NCI-H510A treated with DMSO at 0.1 percent for 48 hours (cell line): ENCODE measurements at regions not wholly inside any gene's neighbourhood (a gene's known extent, or its start where the extent isn't known, plus 50 kb on each side); places are given as distances from the start of the nearest gene placed in this dataset.

Experiments
- DNase-seq: peaks from one replicate; lab custom pipeline; 2025; lab: John Stamatoyannopoulos, UW

DNA sequence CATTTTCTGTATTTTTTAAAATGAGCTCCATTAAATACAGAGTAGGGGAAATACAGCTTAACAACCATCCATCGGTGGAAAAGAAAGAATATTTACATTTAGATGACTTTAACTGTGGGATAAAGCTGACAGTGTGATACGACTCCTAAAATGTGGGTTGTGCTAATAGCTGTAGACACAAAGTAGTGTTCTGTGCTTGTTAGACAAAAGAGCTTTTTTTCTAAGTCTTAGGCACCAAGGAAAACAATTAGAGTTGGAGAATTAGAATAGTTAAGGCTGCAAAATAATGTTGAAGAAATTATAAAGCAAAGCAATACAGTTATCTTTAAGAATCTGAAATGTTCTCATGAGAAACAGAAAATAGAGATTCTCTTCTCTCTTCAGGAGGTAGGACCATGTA lies 307.7 kb upstream of the KIRREL3 start:
- DNase-seq: no peak

DNA sequence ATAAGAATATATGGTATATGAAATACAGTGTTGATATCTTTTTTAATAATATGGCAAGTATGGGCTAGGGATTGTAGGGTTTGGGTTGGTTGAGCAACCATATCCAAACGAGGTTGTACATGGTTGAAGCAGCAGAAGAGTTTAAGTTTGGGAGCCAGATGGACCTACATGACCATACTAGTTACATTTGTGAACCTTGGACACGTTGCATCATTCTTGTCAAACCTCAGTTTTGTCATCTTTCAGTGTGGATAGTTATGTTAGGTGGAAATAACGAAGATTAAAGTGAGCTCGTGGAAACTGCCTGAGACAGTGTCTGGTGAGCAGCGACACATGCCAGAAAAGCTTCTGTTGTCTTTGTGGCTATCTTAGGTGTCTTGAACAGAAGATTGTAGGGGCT lies 307.1 kb upstream of the KIRREL3 start:
- no peak for DNase-seq

DNA sequence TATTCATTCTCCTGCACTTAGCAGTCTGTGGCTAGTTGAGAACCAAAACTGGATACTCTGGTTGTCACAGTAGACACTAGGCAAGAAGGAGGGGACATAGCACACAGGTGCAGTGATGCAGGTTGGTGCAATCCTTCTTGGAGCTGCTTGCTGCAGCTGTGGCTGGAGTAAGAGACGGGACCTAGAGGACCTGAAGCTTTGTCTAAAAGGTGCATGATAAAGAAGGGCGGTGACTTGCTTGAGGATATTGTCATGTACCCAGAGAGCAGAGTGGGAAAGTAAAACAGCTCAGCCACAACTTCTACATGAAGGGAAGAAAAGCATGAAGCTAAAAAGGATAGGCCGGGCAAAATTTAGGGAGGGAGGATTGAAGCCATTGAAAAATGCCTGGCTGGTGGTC lies 304.1 kb upstream of the KIRREL3 start:
- DNase-seq: no peak

DNA sequence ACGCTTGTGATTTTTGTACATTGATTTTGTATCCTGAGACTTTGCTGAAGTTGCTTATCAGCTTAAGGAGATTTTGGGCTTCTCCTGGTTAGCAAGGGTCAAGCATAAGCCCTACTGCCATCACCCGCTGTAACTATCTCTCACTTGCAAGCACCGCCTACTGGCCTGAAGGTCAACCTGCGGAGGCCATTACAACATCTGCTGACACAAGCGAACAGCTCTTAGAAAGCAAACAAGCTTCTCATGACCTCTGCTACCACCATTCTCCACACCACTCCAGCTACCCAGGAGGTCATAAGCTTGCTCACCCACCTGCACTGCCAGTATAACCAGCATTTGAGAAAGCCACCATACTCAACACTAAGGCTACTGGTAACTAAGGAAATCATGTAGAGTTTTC lies 288.4 kb upstream of the KIRREL3 start:
- DNase-seq: no peak

DNA sequence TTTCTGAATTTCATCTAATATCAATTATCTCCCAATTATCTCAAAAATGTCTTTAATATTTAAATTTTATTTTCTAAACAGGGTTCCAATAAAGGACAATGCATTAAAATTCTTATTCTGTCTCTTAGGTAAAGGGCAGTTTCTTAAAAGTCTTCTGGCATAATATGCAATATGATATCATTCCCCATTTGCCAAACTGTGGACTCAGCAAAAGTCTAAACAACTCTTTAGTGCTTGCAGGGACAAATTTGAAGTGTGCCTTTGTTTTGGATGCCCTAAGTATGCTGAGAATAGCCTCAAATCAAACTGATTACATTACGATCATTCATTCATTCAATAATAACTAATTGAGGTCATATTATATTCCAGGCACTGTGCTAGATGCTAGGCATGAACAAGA lies 281.0 kb upstream of the KIRREL3 start:
- DNase-seq: no peak

DNA sequence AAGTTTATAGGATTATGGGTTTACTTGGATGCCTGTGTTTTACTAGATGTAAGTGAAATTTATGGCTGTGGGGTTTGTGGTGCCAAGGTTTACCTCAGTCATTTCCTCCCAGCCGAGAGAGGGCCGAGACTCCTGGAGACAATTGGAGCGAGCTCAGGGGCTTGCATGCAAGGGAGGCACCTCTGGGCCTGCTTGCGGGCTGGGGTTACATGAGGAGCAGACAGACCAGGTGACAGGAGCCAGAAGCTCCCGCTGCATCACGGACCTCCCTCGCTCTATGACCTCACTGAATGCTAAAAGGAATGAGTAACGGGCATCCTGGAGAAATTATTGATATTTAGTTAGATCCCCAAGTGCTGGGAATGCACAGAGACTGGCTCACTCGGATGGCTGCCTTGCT lies 275.2 kb upstream of the KIRREL3 start:
- DNase-seq: no peak

DNA sequence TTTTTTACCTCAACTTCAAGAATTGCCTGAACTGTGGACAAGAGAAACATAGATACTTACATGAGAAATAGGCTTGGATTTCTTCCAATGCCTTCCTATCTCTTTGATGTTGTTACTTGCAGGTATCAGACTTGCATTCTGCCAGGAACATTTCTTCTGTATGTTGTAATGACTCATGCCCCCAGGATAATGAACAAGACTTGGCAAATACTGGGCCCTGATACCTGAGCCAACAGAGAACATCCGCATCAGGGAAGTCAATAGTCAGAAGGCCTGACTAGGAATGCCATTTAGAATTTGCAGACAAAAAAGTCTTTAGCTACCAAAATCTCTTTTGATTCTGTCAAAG lies 273.7 kb upstream of the KIRREL3 start:
- no peak for DNase-seq

DNA sequence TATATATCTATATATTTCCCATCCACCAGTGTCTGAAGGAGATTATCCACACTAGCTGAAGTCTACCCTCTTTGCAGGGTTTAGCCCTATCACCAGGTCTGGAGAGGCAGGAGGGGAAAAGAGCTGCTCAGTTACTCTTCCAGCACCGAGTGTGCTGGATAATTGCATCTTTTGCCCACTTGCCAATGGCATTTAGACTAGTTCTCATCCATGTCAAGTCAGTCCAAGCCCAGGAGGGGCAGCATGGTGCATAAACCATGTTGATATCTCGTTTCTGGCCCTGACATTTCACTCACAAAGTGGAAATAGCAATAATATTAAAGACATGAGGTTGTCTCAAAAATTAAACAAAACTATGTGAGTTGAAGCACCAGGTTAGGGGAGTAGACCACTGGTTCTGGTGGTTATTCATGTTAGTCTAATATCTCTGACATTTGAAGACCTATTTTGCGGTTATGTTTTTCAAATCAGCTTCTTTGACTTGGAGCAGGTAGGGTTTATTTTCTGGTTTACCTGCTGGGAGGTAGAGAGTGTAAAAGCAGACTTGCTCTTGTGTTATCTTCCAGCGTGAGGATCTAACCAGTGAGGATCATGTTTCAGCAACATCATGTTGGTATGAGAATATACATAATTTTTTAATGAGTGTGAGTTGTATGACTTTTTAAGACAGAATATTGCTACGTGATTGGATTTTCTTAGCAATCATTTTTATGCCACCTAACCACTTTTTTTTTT lies 273.2 kb upstream of the KIRREL3 start:
- DNase-seq: no peak

DNA sequence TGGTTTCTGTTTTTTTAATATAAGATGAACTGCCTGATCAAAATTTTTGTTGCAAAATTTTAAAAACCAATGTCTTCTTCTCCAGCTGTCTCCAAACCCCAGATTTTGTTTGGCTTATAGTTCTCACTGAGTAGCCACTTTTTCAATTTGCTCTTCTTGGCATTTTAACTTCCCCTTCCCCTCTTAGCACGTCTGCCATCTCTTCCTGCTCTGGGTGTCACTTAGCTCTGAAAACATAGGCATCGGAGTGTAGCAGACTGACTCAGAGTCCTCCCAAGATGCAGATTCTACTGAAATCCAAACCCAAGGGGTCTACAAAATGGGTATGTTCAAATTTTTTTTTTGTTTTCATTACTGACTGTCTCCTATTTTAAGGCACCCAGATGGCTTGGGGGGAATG lies 270.3 kb upstream of the KIRREL3 start:
- DNase-seq: no peak

DNA sequence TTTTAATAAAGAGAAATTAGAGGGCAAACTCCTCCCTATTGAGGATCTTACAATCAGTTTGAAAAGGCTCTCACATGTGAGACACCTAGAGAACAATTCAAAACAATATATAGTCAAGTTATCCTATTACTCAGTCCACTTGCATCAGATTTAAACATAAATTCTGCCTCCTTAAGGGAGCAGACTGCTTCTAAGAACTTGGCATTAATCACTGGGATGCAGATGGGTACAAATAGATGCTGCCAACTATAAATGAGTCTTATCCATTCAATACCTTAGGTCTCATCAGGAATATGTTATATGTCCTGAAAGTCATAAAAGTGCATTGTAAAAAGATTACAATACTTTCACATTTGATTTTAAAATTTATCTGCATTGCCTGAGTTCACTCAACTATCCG lies 269.3 kb upstream of the KIRREL3 start:
- DNase-seq: no peak

DNA sequence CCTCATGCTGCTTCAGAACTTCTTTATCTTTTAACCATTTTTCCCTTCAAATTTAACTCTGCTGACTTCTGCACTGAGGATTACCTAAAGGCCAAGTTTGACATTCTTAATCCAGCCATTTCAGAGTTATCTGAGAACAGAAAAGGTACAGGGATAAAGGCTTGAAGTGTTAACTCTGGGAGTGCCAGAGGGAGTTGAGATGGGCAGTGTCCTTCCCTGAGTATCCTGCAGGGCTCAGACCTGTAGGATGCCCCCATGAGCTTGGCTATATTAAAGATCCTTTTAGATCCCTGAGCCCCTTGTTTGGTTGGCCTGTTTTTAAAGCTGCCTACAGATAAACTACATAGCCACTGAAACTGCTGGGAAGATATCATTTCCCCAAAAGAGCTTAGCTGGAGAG lies 268.4 kb upstream of the KIRREL3 start:
- no peak for DNase-seq

DNA sequence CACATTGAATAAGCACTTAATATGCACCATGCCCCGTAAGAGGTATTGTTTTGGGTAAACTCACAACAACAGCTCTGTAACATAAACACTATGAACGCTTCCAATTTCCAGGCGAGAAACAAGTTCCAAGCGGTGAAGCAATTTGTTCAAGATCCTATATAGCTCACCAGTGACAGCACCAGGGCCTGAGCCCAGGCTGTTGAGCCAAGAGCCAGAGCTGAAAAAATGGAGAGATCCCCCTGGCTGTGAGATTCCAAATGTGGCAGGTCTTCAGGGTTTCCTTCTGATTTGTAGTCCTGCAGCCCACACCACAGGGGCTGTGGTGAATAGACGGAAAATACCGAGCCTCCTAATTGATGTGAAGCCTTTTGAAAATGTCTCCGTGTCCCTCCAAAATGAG lies 268.0 kb upstream of the KIRREL3 start:
- no peak for DNase-seq

DNA sequence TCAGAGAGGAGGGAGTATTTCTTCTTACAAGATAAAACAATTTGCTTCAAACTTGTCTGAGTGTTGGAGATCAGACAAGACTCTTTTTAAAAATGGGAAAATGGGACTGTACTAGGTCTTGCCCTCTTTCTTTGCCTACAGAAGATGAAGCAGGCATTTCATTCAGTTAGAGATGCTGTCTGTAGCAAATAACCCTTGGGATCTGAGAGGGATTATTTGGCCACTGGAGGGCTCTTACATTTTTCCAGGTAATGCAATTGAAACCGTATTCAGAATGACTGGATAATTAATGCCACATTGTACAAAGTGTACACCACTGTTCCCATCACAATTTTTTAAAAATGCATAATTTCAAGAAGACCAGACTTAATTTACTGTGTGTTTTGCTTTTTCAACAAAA lies 258.5 kb upstream of the KIRREL3 start:
- DNase-seq: no peak

DNA sequence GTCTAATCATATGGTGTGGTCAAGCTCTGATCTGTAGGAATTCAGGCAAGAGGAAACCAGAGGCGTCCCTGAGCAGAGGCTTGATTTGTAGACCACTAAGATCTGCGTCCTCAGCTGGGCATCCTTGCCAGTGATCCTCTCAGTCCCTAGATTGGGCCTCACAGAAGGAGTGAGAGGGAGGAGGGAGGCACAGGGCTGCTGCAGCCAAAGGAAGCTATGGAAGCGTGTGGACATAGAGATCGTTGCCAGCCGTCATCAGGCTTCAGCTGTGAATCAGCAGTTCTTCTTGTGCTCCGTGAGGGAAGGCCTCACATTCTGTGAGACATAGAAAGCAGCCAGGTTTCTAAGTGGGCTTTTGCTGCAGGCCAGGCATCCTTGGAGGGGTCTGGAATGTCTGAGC lies 254.6 kb upstream of the KIRREL3 start:
- no peak for DNase-seq

DNA sequence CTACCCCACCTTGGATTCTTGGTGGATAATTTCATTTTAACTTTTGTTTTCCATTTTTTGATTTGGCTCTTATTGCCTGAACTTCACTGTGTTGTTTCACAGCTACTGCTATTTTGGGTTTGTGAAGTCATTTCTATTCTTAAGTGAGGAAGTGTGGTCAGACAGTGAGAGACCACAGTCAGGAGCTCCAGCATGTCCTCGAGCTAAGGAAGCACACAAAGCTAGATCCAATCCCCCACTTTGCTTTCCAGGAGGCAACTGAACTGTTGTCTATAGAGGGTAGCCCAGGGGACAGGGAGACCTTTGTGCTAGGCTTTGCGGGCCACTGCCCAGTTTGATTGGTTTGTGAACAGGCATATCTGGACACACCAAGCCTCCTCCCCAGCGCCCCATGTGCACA lies 251.8 kb upstream of the KIRREL3 start:
- no peak for DNase-seq

DNA sequence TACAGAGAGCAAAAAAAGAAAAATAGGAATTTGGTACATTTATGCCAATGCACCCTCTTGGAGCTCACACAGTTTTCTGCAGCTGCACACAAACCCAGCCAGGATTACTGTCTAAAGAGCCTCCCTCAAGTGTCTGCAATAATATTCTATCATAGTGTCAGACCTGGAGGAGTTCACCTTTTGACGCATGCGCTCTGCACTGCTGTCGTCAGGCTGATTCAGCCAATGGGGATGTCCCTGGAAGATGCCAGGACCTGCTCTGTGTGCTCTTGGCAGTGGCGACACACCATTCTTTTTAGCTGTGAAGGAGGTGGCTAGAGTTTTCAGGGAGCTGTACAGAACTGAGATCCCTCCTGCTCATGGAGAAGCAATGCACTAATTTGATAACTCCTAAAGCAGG lies 249.0 kb upstream of the KIRREL3 start:
- no peak for DNase-seq

DNA sequence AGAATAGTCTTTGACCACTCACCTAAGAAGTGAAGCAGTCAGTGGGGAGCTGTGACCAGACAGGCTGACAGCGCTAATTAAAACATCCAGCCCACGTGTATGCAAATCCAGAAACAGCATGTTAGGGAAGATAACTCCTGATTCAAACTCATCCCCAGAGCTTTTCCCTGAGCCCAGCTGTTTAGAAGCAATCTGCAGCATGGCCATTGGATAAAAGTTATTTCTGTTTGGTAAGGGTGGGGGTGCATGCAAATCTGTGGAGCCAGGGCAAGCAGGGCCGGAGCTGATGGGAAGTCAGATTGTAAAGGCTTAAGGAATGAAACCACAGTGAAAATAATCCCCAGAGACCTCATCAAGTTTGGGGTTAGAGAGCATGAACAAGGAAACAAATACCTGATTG lies 247.9 kb upstream of the KIRREL3 start:
- DNase-seq: no peak

DNA sequence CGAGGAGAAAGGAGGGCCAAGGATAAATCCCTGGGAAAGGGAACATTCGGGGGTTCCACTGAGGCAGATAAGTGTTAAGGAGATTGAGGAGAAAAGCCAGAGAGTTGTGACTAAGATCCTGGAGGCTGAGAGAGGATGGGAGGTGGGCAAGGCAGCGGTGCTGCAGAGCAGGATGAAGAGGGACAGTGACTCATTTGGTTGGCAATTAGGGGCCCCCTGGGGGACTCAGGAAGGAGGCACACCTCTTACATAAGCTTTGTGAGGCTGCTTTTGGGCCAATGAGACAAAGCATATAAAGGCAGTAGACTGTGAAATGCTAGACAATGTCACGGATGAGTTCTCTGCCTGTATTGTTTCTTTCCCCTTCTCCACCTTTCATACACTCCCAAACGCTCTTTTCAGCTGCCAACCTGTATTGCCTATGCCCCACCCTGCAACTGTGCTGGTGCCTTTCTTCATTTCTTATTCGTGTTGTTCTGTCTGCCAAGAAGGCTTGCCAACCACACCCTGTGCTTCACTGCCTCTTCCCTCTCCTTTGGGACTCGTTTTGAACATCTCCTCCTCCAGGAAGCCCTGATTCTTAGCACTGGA lies 246.8 kb upstream of the KIRREL3 start:
- peak; percentile 3 for DNase-seq

DNA sequence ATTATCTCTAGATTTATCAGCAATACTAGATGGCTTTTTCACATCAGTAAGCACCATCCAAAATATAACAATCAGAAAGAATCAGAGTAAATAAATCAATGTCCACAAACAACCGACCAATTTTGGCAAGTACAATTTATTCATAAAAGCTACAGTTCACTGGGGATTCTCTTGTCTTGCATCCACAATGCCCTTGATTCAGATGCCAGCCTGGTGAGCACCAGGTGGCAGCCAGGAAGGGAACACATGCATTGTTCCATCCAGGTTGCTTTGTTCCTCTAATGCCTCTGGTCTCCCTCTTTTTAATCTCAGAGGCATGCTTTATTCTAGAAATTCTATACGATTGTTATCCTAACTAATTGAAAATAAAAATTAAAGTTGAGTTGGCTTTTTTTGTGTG lies 242.1 kb upstream of the KIRREL3 start:
- DNase-seq: no peak

DNA sequence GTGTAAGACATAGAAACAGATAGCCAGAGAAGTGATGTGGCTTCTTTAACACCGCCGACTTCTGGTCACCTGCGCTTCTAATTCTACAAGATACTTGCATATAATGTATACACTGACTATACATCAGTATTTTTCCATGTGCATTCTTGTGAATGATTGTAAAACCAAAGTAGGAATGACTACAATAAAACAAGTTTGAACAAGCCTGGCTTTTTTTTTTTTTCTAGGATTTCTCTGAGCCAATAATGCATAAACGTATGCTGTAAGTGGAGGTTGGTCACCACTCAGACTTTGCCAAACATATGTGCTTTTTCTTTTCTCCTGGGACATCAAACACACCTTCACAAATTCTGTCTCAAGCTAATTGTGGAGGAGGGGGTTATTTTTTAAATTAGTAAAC lies 237.8 kb upstream of the KIRREL3 start:
- no peak for DNase-seq

DNA sequence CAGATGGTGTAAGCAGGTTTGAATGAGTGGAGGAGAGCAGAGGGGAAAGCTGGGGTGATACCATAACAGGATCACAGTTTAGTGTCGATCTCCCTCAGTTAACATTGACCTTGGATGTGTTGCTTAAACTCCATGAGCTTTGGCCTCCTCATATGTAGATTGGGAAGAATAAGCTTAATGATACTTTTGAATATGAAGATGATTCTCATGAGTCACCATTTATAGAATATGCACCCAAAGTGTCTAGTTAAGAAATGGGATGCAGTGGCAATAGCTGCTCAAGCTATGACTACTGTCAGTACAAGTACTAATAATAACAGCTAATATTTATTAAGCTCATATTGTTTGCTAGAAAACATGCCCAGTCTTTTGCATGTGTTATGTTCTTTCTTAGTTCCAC lies 236.2 kb upstream of the KIRREL3 start:
- no peak for DNase-seq

DNA sequence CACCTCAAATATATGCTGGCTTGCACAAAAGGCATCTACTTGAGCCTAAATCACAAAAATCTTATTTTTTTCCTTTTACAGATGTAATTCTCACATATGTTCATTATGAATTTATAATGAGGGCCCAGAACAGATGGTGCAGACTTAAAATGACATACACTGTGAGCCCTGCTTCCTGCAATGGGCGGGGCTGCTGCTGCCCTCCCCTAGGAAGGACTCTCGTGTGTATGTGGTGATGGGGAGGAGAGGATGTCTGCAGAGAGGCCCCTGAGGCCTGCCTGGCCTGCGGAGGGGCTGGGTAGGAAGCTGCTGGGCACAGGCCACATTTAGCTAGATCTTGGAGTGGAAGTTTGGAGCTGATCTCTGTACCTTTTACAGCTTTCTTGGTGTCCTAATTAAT lies 233.4 kb upstream of the KIRREL3 start:
- no peak for DNase-seq

DNA sequence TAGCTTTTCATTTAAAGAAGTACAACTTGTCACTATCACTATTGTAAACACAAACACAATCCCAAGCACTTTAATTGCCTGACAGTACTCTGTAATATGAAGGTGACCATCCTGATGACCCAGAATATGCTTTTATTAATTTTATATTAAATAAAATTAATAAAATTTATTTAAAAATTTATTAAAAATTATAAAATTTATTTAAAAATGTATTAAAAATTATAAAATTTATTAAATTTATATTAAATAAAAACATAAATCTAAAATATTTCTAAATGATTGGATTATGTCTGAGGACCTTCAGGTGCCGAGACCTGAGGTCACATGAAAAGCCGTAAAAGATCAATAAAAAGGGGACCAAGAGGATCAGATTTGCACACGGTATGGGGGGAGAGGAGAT lies 229.8 kb upstream of the KIRREL3 start:
- no peak for DNase-seq

DNA sequence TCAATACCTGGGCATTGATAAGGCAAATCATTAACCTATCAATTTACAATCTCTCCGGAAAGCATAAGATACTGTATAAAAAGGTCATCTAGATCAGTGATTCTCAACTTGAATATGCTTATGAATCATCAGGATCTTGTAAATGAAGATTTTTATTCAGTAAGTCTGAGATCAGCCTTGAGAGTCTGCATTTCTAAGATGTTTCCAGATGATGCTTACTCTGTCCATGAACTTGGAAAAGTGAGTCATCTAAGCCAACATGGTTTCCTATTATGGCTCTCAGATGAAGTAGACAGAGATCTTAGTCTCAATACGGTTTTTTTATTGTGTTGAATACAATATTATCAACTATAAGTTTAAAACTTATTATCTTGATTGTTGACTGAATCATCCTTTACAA lies 226.4 kb upstream of the KIRREL3 start:
- DNase-seq: no peak
